Suprapubic skin (tissue), 4 donors: ENCODE measurements at regions not wholly inside any gene's neighbourhood (a gene's known extent, or its start where the extent isn't known, plus 50 kb on each side); places are given as distances from the start of the nearest gene placed in this dataset.
A peak's percentile ranks its signal among the peaks of the same experiment; 100 is the strongest.

Experiments used
- DNase-seq, 2 donors: peaks; one replicate each; pipeline ENCODE4 v3.0.0-alpha.2; 2019; ENCODE audit warnings: low spot score in 2 of 2
- H3K27ac ChIP-seq: fragments of 200-600 bp; sonication (generic); one replicate; pipeline ENCODE4 v1.5.1; 2019
- H3K27me3 ChIP-seq: fragments of 200-600 bp; sonication (generic); one replicate; pipeline ENCODE4 v1.5.1; 2019
- H3K36me3 ChIP-seq: fragments of 200-600 bp; sonication (generic); one replicate; pipeline ENCODE4 v1.5.1; 2019
- H3K4me1 ChIP-seq: fragments of 200-600 bp; sonication (generic); one replicate; pipeline ENCODE4 v1.5.1; 2019
- H3K4me3 ChIP-seq: fragments of 200-600 bp; sonication (generic); one replicate; pipeline ENCODE4 v1.5.1; 2019; ENCODE audit warnings: mild to moderate bottlenecking
- H3K9me3 ChIP-seq: fragments of 200-600 bp; sonication (generic); one replicate; pipeline ENCODE4 v1.5.1; 2019
- EP300 ChIP-seq: sonication (generic); formaldehyde crosslinking; IDR thresholded peaks from one replicate; pipeline ENCODE4 v1.6.1; 2017; ENCODE audit warnings: antibody characterized with exemption
- POLR2A ChIP-seq, 2 donors: fragments of 450-650 bp; IDR thresholded peaks; one replicate each; pipeline ENCODE4 v1.6.1; 2017; ENCODE audit warnings: antibody characterized with exemption in 2 of 2, mild to moderate bottlenecking in 2 of 2, moderate library complexity in 2 of 2
- POLR2AphosphoS5 ChIP-seq, 3 donors: sonication (generic); formaldehyde crosslinking; IDR thresholded peaks; one replicate each; pipeline ENCODE4 v1.6.1; 2017; ENCODE audit warnings: antibody characterized with exemption in 3 of 3
- WGBS: methylation state at CpG from one replicate; pipeline ENCODE4 v1.1.5; 2018; 5-methylcytosine and 5-hydroxymethylcytosine counted together
- TF ChIP-seq, protein P1 (sequence below), 2 donors: fragments of 200-600 bp in 1 of 2; fragments of 450-650 bp in 1 of 2; sonication (generic) in 1 of 2; IDR thresholded peaks; one replicate each; pipeline ENCODE4 v1.5.1; 2016 to 2019; ENCODE audit warnings: antibody characterized with exemption in 2 of 2, mild to moderate bottlenecking in 1 of 2, moderate library complexity in 1 of 2

DNA sequence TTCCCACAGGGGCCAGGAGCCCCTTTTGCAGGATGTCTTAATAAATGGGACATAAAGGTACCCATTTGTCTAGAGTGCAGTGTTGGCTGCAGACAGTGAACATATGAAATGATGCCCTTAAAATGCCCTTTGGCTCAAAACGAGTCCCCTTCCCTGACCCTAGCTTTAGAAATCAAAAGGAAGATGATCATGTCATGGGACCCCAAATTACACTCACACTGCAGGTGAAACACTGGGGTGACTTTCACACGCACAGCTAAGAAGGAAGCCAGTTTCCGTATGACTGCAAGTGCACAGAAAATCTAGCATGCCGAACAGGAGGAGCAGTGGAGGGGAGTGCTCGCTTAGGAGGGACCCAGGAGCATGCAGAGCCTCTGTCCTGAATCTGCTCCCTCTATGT lies 154.5 kb upstream of the KLF14 start:
- peaks cover 74% of the 10 kb centered on the region for H3K4me1 ChIP-seq
- TF ChIP-seq, protein P1, sequence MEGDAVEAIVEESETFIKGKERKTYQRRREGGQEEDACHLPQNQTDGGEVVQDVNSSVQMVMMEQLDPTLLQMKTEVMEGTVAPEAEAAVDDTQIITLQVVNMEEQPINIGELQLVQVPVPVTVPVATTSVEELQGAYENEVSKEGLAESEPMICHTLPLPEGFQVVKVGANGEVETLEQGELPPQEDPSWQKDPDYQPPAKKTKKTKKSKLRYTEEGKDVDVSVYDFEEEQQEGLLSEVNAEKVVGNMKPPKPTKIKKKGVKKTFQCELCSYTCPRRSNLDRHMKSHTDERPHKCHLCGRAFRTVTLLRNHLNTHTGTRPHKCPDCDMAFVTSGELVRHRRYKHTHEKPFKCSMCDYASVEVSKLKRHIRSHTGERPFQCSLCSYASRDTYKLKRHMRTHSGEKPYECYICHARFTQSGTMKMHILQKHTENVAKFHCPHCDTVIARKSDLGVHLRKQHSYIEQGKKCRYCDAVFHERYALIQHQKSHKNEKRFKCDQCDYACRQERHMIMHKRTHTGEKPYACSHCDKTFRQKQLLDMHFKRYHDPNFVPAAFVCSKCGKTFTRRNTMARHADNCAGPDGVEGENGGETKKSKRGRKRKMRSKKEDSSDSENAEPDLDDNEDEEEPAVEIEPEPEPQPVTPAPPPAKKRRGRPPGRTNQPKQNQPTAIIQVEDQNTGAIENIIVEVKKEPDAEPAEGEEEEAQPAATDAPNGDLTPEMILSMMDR (IDR thresholded peaks at IDR 0.05), result no peak
- TF ChIP-seq POLR2AphosphoS5 (IDR thresholded peaks at IDR 0.05) (no peak), POLR2A (IDR thresholded peaks at IDR 0.05) (no peak), EP300 (no peak)

DNA sequence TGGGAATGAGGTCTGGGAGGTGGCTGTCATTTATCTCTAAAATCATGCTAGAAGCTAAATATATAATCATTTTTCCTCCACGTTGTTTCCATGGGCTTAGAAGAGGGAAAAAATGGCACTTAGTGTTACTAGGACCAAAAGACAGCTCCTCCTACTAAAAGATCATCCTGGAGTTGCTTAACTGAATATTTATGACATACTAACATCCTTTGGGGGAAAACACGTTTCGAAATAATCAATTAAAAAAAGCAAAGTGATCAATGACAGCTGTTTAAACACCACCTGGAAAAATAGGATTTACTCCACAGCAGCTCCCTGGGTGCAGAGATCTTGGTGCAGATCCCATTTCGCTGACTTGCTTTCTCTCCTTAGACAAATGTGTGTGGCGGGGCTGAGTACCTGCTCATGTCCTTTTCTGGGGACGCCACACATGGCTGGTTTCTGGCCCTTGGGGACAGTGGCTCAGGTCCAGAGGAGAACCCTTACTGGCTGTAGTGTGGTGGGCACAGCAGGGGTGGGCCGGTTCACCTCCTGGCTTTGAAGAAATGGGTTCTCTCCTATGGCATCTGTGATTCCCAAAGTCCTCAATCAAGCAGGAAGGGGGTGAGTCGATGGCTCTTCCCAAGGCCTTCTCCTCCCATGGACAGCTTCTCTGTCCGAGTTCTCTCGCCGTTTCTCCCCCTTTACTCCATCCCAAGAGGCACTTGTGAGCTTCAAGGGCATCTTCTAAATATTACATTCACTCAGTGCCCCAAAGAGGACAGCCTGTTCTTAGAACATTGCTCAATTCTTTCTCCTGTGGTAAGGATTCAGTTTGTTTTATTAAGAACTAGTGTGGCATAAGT lies 156.4 kb upstream of the KLF14 start:
- Histone ChIP-seq H3K27ac (peak overlapping the region; percentile 95), H3K4me1 (peaks cover 79% of the 10 kb centered on the region), H3K9me3 (no peaks in the 10 kb centered on the region), H3K27me3 (no peaks in the 10 kb centered on the region), H3K36me3 (peaks cover 14% of the 10 kb centered on the region), H3K4me3 (peak overlapping the region; percentile 5)
- TF ChIP-seq EP300, result peak; percentile 48
- TF ChIP-seq, protein P1 (IDR thresholded peaks at IDR 0.05), result no peak
- TF ChIP-seq POLR2A (IDR thresholded peaks at IDR 0.05), result no peak
- TF ChIP-seq POLR2AphosphoS5 (IDR thresholded peaks at IDR 0.05), result peak in 1 of 3 donors; percentile 50
- DNase-seq, result no peak
- WGBS, result 71% methylated on average over 11 of the region's 11 CpGs

More for the DNA sequence above, 154.5 kb upstream of the KLF14 start:
- H3K9me3 ChIP-seq, result no peaks in the 10 kb centered on the region
- 78% methylated on average over 5 of the region's 5 CpGs for WGBS
- peak overlapping the region; percentile 66 for H3K27ac ChIP-seq
- H3K36me3 ChIP-seq, result peaks cover 27% of the 10 kb centered on the region
- no peak for DNase-seq
- H3K27me3 ChIP-seq, result no peaks in the 10 kb centered on the region
- H3K4me3 ChIP-seq, result no peak overlapping the region

DNA sequence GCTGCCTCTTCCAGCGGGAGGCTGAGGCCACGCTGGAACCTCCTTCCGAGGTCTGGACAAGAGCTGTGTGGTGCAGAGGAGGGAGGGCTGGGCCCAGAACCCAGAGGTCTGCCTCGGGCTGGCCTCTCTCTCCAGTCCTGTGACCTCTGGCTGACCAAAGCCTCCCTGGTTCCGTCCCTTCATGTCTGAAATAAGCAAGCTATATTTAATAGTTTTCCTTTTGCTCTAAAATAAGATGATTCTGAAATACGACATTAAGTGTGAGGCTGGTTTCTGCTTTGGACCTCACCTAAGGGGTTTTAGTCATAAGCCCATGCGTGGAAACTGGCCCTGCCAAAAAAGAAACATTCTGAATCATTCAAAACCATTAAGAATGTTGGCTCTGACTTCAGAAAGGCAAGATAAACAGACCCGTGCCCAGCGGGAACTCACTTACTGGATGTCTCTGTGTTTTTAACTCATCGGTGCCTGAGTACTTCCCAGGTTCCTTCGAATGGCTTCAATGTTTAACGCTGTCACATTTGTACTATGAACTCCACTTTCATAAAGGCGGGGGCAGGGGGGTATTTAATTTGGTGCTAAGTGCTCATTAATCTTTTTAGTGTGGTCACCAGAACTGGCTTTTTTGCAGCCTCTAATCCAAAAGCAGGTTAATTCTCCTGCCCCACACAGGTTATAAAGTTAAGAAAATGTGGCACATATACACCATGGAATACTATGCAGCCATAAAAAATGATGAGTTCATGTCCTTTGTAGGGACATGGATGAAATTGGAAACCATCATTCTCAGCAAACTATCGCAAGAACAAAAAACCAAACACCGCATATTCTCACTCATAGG lies 157.5 kb upstream of the KLF14 start:
- Histone ChIP-seq H3K4me3 (peak overlapping the region; percentile 5), H3K9me3 (no peaks in the 10 kb centered on the region), H3K27ac (peak overlapping the region; percentile 95), H3K36me3 (peaks cover 18% of the 10 kb centered on the region), H3K4me1 (peaks cover 76% of the 10 kb centered on the region), H3K27me3 (no peaks in the 10 kb centered on the region)
- no peak for DNase-seq
- peak in 2 of 3 donors; percentile 15 to 34 for TF ChIP-seq POLR2AphosphoS5 (IDR thresholded peaks at IDR 0.05)
- no peak for TF ChIP-seq EP300
- WGBS, result 32% methylated on average over 15 of the region's 15 CpGs

DNA sequence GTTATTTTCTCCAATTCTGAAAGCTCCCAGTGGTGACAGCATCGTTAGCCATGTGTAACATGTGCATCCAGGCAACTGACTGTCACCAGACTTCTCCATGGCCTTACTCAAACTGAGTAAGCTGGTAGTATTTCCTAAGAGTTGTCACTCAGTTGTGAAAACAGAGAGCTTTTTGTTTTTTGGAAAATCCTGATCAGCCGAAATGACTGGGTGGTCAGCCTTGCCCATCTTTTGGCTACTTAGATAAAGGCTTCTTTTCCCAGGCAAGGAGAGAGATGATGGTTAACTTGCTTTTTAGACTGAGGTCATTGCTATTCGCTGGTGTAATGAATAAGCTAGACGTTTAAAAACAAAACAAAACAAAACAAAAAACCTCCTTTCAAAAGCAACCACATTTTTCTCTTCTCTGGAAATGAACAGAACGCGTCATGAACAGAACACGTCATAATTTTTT lies 159.5 kb upstream of the KLF14 start:
- no peak for DNase-seq
- Histone ChIP-seq H3K4me1 (peaks cover 80% of the 10 kb centered on the region), H3K4me3 (no peak overlapping the region), H3K9me3 (no peaks in the 10 kb centered on the region), H3K27ac (peak overlapping the region; percentile 85), H3K36me3 (peaks cover 11% of the 10 kb centered on the region), H3K27me3 (no peaks in the 10 kb centered on the region)
- peak in 2 of 3 donors; percentile 4 to 30 for TF ChIP-seq POLR2AphosphoS5 (IDR thresholded peaks at IDR 0.05)
- TF ChIP-seq, protein P1 (IDR thresholded peaks at IDR 0.05), result no peak
- WGBS, result 51% methylated on average over 7 of the region's 7 CpGs

DNA sequence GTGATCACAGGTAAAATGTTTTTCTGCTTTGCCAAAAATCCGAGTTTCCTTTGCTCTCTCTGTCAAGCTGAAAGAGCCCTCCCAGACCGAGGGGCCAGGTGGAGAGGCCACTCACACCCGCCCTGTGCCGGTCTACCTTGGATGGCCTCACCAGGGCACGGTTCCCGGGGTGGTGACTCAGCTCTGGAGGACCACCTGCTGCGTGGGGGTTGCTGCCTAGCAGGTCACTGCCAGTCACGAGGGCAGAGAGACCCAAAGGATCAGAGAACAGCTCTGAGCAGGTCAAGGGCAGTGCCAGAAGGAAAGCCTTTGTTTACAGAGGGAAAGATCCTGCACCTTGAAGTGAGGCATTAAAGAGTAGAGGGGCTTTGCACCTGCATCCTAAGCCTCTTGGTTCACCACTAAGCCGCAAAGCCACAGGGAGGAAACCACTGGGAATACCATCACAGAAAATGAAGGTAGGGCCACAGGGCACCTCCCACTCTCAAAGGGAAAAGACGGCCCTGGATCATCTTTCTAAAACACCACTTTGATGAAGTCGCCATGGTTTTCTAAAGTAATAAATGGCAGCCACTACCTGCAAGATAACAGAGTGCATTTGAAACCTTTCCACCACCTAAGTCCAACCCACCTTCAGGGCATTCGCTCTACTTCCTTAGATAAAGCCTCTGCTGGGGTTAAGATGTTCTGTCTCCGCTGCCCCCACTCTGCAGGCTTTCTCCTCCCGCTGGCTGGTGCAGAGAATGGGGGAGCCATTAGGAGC lies 160.3 kb upstream of the KLF14 start:
- peaks cover 11% of the 10 kb centered on the region for H3K36me3 ChIP-seq
- peak in 1 of 2 donors; percentile 84 for DNase-seq

More for the DNA sequence above, 160.3 kb upstream of the KLF14 start:
- no peaks in the 10 kb centered on the region for H3K27me3 ChIP-seq
- TF ChIP-seq, protein P1 (IDR thresholded peaks at IDR 0.05), result no peak
- TF ChIP-seq POLR2AphosphoS5 (IDR thresholded peaks at IDR 0.05) (peak in 1 of 3 donors; percentile 45), EP300 (no peak), POLR2A (IDR thresholded peaks at IDR 0.05) (no peak)
- WGBS, result 58% methylated on average over 12 of the region's 14 CpGs
- H3K4me1 ChIP-seq, result peaks cover 83% of the 10 kb centered on the region
- no peaks in the 10 kb centered on the region for H3K9me3 ChIP-seq
- H3K4me3 ChIP-seq, result no peak overlapping the region
- H3K27ac ChIP-seq, result peak overlapping the region; percentile 85
